ENCODE measurements at regions not wholly inside any gene's neighbourhood (a gene's known extent, or its start where the extent isn't known, plus 50 kb on each side); places are given as distances from the start of the nearest gene placed in this dataset.

- Histone ChIP-seq H3K4me3 (ENCODE audit: low read depth, low read length, poor library complexity, severe bottlenecking) (no peak overlapping the region), H3K9me3 (ENCODE audit: low read depth, low read length, poor library complexity, severe bottlenecking) (no peaks in the 10 kb centered on the region), H3K27me3 (replicated peaks; ENCODE audit: insufficient read depth, low read depth, low read length, poor library complexity) (no peaks in the 10 kb centered on the region), H3K36me3 (ENCODE audit: insufficient read depth, low read length, poor library complexity, severe bottlenecking) (no peaks in the 10 kb centered on the region), H3K27ac (ENCODE audit: low read depth, low read length, poor library complexity, severe bottlenecking) (no peak overlapping the region), H3K4me1 (ENCODE audit: insufficient read depth, low read length, poor library complexity, severe bottlenecking) (no peaks in the 10 kb centered on the region)
- intact Hi-C loops (cut with micrococcal nuclease; ENCODE audit: unreplicated experiment) = no loop called here
- TF ChIP-seq EZH2 (IDR thresholded peaks at IDR 0.05; ENCODE audit: borderline replicate concordance, low read depth, low read length, poor library complexity, severe bottlenecking) (no peak), CTCF (conservative IDR thresholded peaks at IDR 0.05; ENCODE audit: low read depth, low read length) (no peak)
- no peak for DNase-seq (ENCODE audit: low spot score)
- BruUV-seq (replicated peaks) = no TSS peak
- POLR2A ChIA-PET (ENCODE audit: low non-redundant PET) = no interaction called here
- CTCF ChIA-PET = no interaction called here
Measured at GRCh38 chr2:142750858-142751257, 126.6 kb upstream of the KYNU start.

- no peak for DNase-seq (ENCODE audit: low spot score)
- Histone ChIP-seq H3K27me3 (replicated peaks; ENCODE audit: insufficient read depth, low read depth, low read length, poor library complexity) (no peaks in the 10 kb centered on the region), H3K4me1 (ENCODE audit: insufficient read depth, low read length, poor library complexity, severe bottlenecking) (no peaks in the 10 kb centered on the region), H3K36me3 (ENCODE audit: insufficient read depth, low read length, poor library complexity, severe bottlenecking) (no peaks in the 10 kb centered on the region), H3K9me3 (ENCODE audit: low read depth, low read length, poor library complexity, severe bottlenecking) (no peaks in the 10 kb centered on the region), H3K27ac (ENCODE audit: low read depth, low read length, poor library complexity, severe bottlenecking) (no peak overlapping the region), H3K4me3 (ENCODE audit: low read depth, low read length, poor library complexity, severe bottlenecking) (no peak overlapping the region)
- intact Hi-C loops (cut with micrococcal nuclease; ENCODE audit: unreplicated experiment) = no loop called here
- CTCF ChIA-PET = no interaction called here
- TF ChIP-seq EZH2 (IDR thresholded peaks at IDR 0.05; ENCODE audit: borderline replicate concordance, low read depth, low read length, poor library complexity, severe bottlenecking) (no peak), CTCF (conservative IDR thresholded peaks at IDR 0.05; ENCODE audit: low read depth, low read length) (no peak)
- no TSS peak for BruUV-seq (replicated peaks)
- POLR2A ChIA-PET (ENCODE audit: low non-redundant PET) = no interaction called here
Measured at GRCh38 chr2:142748559-142749099, 128.8 kb upstream of the KYNU start.

- POLR2A ChIA-PET (ENCODE audit: low non-redundant PET) = no interaction called here
- H3K4me3 ChIP-seq (ENCODE audit: low read depth, low read length, poor library complexity, severe bottlenecking) = no peak overlapping the region
- no peak overlapping the region for H3K27ac ChIP-seq (ENCODE audit: low read depth, low read length, poor library complexity, severe bottlenecking)
- H3K36me3 ChIP-seq (ENCODE audit: insufficient read depth, low read length, poor library complexity, severe bottlenecking) = no peaks in the 10 kb centered on the region
- no TSS peak for BruUV-seq (replicated peaks)
- TF ChIP-seq CTCF (conservative IDR thresholded peaks at IDR 0.05; ENCODE audit: low read depth, low read length) (no peak), EZH2 (IDR thresholded peaks at IDR 0.05; ENCODE audit: borderline replicate concordance, low read depth, low read length, poor library complexity, severe bottlenecking) (no peak)
- DNase-seq (ENCODE audit: low spot score) = no peak
- CTCF ChIA-PET = no interaction called here
- H3K9me3 ChIP-seq (ENCODE audit: low read depth, low read length, poor library complexity, severe bottlenecking) = no peaks in the 10 kb centered on the region
- intact Hi-C loops (cut with micrococcal nuclease; ENCODE audit: unreplicated experiment) = no loop called here
- H3K27me3 ChIP-seq (replicated peaks; ENCODE audit: insufficient read depth, low read depth, low read length, poor library complexity) = no peaks in the 10 kb centered on the region
- no peaks in the 10 kb centered on the region for H3K4me1 ChIP-seq (ENCODE audit: insufficient read depth, low read length, poor library complexity, severe bottlenecking)
Measured at GRCh38 chr2:142745691-142746090, 131.8 kb upstream of the KYNU start.
